Keratinocyte (primary cell): ENCODE measurements at regions not wholly inside any gene's neighbourhood (a gene's known extent, or its start where the extent isn't known, plus 50 kb on each side); places are given as distances from the start of the nearest gene placed in this dataset.

Experiments used
- DNase-seq: peaks from one replicate; pipeline ENCODE4 v3.0.0-alpha.2; 2011; ENCODE audit warnings: low read depth, missing footprints, low spot score
- FAIRE-seq: peaks from 2 replicates; lab custom pipeline; 2011; peaks lifted over from hg19 to GRCh38; lab: Jason Lieb, UNC
- H2AFZ ChIP-seq: 2 replicates; pipeline ENCODE4 v1.6.0; 2012; ENCODE audit warnings: low read length, control low read depth, inconsistent platforms; ENCODE audit not compliant: control insufficient read depth
- H3K27ac ChIP-seq: 2 replicates; pipeline ENCODE4 v1.5.1; 2011; ENCODE audit warnings: low read length; ENCODE audit not compliant: control insufficient read depth, insufficient read depth
- H3K27me3 ChIP-seq: 3 replicates; pipeline ENCODE4 v1.6.0; 2011; ENCODE audit warnings: low read length; ENCODE audit not compliant: control insufficient read depth, insufficient read depth; ENCODE audit errors: extremely low read depth
- H3K36me3 ChIP-seq, 2 experiments: 2 replicates in 1 of 2; 3 replicates in 1 of 2; pipeline ENCODE4 v1.5.1; 2011; ENCODE audit warnings: low read length in 2 of 2, mild to moderate bottlenecking in 1 of 2; ENCODE audit not compliant: control insufficient read depth in 2 of 2, insufficient read depth in 2 of 2; ENCODE audit errors: extremely low read depth in 1 of 2
- H3K4me1 ChIP-seq: 3 replicates; pipeline ENCODE4 v1.5.1; 2011; ENCODE audit warnings: low read length; ENCODE audit not compliant: control insufficient read depth, insufficient read depth; ENCODE audit errors: extremely low read depth
- H3K4me2 ChIP-seq: 3 replicates; pipeline ENCODE4 v1.6.0; 2011; ENCODE audit warnings: low read depth, low read length; ENCODE audit not compliant: control insufficient read depth, insufficient read depth; ENCODE audit errors: extremely low read depth
- H3K4me3 ChIP-seq, 3 experiments: fragments of 200-600 bp in 1 of 3; sonication (generic) in 1 of 3; 2 replicates in 2 of 3; 3 replicates in 1 of 3; pipeline ENCODE4 v1.5.1; 2011 to 2016; ENCODE audit warnings: low read length in 3 of 3, mild to moderate bottlenecking in 3 of 3, control low read depth in 2 of 3, inconsistent platforms in 1 of 3, low read depth in 1 of 3, mixed read lengths in 1 of 3, mixed run types in 1 of 3, moderate library complexity in 1 of 3; ENCODE audit not compliant: control insufficient read depth in 2 of 3, insufficient read depth in 2 of 3; ENCODE audit errors: extremely low read depth in 1 of 3
- H3K79me2 ChIP-seq: 2 replicates; pipeline ENCODE4 v1.6.0; 2012; ENCODE audit warnings: low read length; ENCODE audit not compliant: control insufficient read depth, insufficient read depth
- H3K9ac ChIP-seq: 3 replicates; pipeline ENCODE4 v1.6.0; 2011; ENCODE audit warnings: low read length; ENCODE audit not compliant: control insufficient read depth, insufficient read depth; ENCODE audit errors: extremely low read depth
- H3K9me1 ChIP-seq: 3 replicates; pipeline ENCODE4 v1.6.0; 2011; ENCODE audit warnings: low read length; ENCODE audit not compliant: control insufficient read depth, insufficient read depth; ENCODE audit errors: extremely low read depth
- H3K9me3 ChIP-seq: 2 replicates; pipeline ENCODE4 v1.5.1; 2012; ENCODE audit warnings: low read depth, low read length; ENCODE audit not compliant: control insufficient read depth
- H4K20me1 ChIP-seq: 3 replicates; pipeline ENCODE4 v1.6.0; 2011; ENCODE audit warnings: low read length; ENCODE audit not compliant: control insufficient read depth, insufficient read depth; ENCODE audit errors: extremely low read depth
- CTCF ChIP-seq, 3 experiments: IDR thresholded peaks in 1 of 3; conservative IDR thresholded peaks in 1 of 3; optimal IDR thresholded peaks in 1 of 3; 2 replicates in 2 of 3; 3 replicates in 1 of 3; pipeline versions ENCODE3 to v1.5.1; 2011; ENCODE audit warnings: low read length in 3 of 3, mild to moderate bottlenecking in 3 of 3, moderate library complexity in 2 of 3, control low read depth in 1 of 3, inconsistent platforms in 1 of 3; ENCODE audit not compliant: insufficient read depth in 2 of 3; ENCODE audit errors: extremely low read depth in 1 of 3
- EZH2 ChIP-seq: IDR thresholded peaks from one replicate; pipeline ENCODE4 v1.6.1; 2012; ENCODE audit warnings: inconsistent platforms, mild to moderate bottlenecking, low read length, moderate library complexity
- dilution Hi-C: fragments of 300-500 bp; cut with MboI; formaldehyde crosslinking; loops from one replicate; pipeline ENCODE4 v1.7.0; 2020; ENCODE audit warnings: low sequenced_read_pairs; ENCODE audit not compliant: extremely low pct_ligation_motif_present

DNA sequence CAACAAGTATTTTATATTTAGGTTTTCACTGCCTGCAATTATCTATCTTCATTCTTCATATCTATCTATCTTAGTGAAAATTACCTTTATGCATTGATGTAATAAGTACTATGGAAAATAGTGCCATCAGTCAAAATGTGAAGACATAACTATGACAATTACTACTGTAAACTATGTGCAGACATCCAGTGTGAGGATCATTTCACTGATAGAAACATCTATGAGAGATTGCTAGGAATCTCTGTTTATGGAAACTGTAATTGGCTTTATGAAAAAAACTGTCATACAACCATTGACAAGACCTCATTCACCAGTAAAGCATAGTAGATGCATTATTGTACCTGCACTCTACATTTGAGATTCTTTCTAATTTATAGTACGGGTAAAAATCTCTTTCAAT is 401.0 kb downstream of the PMP22 start:
- no peak overlapping the region for H3K9ac ChIP-seq
- FAIRE-seq (no peak), DNase-seq (no peak)
- no peak overlapping the region for H3K4me2 ChIP-seq
- peaks cover 11% of the 10 kb centered on the region for H3K4me1 ChIP-seq
- H4K20me1 ChIP-seq, result no peaks in the 10 kb centered on the region
- H3K36me3 ChIP-seq, result no peaks in the 10 kb centered on the region
- H3K9me3 ChIP-seq, result no peaks in the 10 kb centered on the region
- H3K79me2 ChIP-seq, result no peaks in the 10 kb centered on the region
- no peaks in the 10 kb centered on the region for H3K27me3 ChIP-seq
- H3K27ac ChIP-seq, result no peak overlapping the region
- H3K9me1 ChIP-seq, result no peaks in the 10 kb centered on the region
- TF ChIP-seq CTCF (optimal IDR thresholded peaks at IDR 0.05 in 1 of 3, IDR thresholded peaks at IDR 0.05 in 1 of 3, conservative IDR thresholded peaks at IDR 0.05 in 1 of 3; ENCODE audit: extremely low read depth in 1 of 3, insufficient read depth in 2 of 3, low read length in 3 of 3) (no peak), EZH2 (no peak)
- H3K4me3 ChIP-seq, result no peak overlapping the region
- dilution Hi-C loops, result no loop called here
- no peak overlapping the region for H2AFZ ChIP-seq

DNA sequence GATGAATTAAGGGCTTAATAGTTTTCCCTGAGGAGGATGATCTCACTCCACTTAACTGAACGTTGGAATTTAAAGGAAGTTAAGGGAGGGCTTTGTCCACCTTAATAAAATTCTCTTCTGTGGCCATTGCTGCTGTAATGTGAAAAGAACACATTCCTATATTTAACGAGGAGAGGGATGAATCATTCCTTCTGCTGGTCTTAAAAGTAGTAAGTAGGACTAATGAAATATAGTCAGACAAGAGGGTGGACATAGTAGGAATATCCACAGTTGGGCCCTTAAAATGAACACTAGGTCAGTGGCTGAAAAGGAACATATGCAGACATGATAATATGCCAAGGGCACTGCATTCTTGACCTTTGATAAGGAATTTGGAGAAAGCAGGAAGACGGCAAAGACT is 405.6 kb downstream of the PMP22 start:
- dilution Hi-C loops, result no loop called here

More for the DNA sequence above, 405.6 kb downstream of the PMP22 start:
- Histone ChIP-seq H3K79me2 (no peaks in the 10 kb centered on the region), H3K9me3 (no peaks in the 10 kb centered on the region), H3K4me3 (no peak overlapping the region), H3K4me1 (peaks cover 11% of the 10 kb centered on the region), H3K27me3 (no peaks in the 10 kb centered on the region), H2AFZ (no peak overlapping the region), H3K27ac (no peak overlapping the region), H3K36me3 (no peaks in the 10 kb centered on the region), H3K9me1 (no peaks in the 10 kb centered on the region), H3K4me2 (no peak overlapping the region), H3K9ac (no peak overlapping the region), H4K20me1 (no peaks in the 10 kb centered on the region)
- DNase-seq, result no peak
- TF ChIP-seq EZH2 (no peak), CTCF (optimal IDR thresholded peaks at IDR 0.05 in 1 of 3, IDR thresholded peaks at IDR 0.05 in 1 of 3, conservative IDR thresholded peaks at IDR 0.05 in 1 of 3; ENCODE audit: extremely low read depth in 1 of 3, insufficient read depth in 2 of 3, low read length in 3 of 3) (no peak)
- no peak for FAIRE-seq
